Thymus (tissue), 11 donors: ENCODE measurements at regions not wholly inside any gene's neighbourhood (a gene's known extent, or its start where the extent isn't known, plus 50 kb on each side); places are given as distances from the start of the nearest gene placed in this dataset.

Source experiments
- DNase-seq, 9 donors: peaks; one replicate each; pipeline ENCODE4 v3.0.0-alpha.2; 2013; ENCODE audit warnings: low spot score in 9 of 9, low read depth in 6 of 9, missing footprints in 1 of 9
- H3K27ac ChIP-seq, 2 donors: one replicate each; pipeline ENCODE4 v1.5.1; 2013; ENCODE audit warnings: control low read depth in 1 of 2, low read depth in 1 of 2, low read length in 1 of 2, mild to moderate bottlenecking in 1 of 2, moderate library complexity in 1 of 2
- H3K27me3 ChIP-seq, 2 donors: one replicate each; pipeline ENCODE4 v1.5.1; 2013; ENCODE audit warnings: low read length in 1 of 2; ENCODE audit not compliant: control insufficient read depth in 2 of 2, insufficient read depth in 1 of 2
- H3K36me3 ChIP-seq, 2 donors: one replicate each; pipeline ENCODE4 v1.5.1; 2013; ENCODE audit warnings: low read length in 1 of 2, mild to moderate bottlenecking in 1 of 2, moderate library complexity in 1 of 2; ENCODE audit not compliant: control insufficient read depth in 2 of 2, insufficient read depth in 2 of 2
- H3K4me1 ChIP-seq, 2 donors: one replicate each; pipeline ENCODE4 v1.5.1; 2013; ENCODE audit warnings: low read length in 2 of 2; ENCODE audit not compliant: control insufficient read depth in 2 of 2, insufficient read depth in 2 of 2
- H3K4me3 ChIP-seq, 2 donors: one replicate each; pipeline ENCODE4 v1.5.1; 2013; ENCODE audit warnings: low read length in 2 of 2, control low read depth in 1 of 2, mild to moderate bottlenecking in 1 of 2
- H3K9me3 ChIP-seq, 2 donors: one replicate each; pipeline ENCODE4 v1.5.1; 2013; ENCODE audit warnings: low read length in 1 of 2, mild to moderate bottlenecking in 1 of 2; ENCODE audit not compliant: control insufficient read depth in 2 of 2, insufficient read depth in 1 of 2
- WGBS: extraction: QIAGEN DNeasy Blood & Tissue Kit; methylation state at CpG from one replicate; pipeline ENCODE4 v1.1.7; 2013; 5-methylcytosine and 5-hydroxymethylcytosine counted together
- donor health status: healthy.

- H3K27me3 ChIP-seq, result peaks cover 0 to 14% of the 10 kb centered on the region in 2 donors
- H3K36me3 ChIP-seq, result no peaks in the 10 kb centered on the region
- no peaks in the 10 kb centered on the region for H3K9me3 ChIP-seq
- no peak overlapping the region for H3K27ac ChIP-seq
- H3K4me3 ChIP-seq, result no peak overlapping the region
- no peak for DNase-seq
- no peaks in the 10 kb centered on the region for H3K4me1 ChIP-seq
- WGBS, result 90% methylated on average over 5 of the region's 5 CpGs
These were observed 72.6 kb downstream of the TENT5C start for GRCh38 chr1:117678246-117678977.

GRCh38 chr1:117679299-117679698 is 73.5 kb downstream of the TENT5C start:
- Histone ChIP-seq H3K9me3 (no peaks in the 10 kb centered on the region), H3K27ac (no peak overlapping the region), H3K36me3 (no peaks in the 10 kb centered on the region), H3K4me1 (no peaks in the 10 kb centered on the region), H3K27me3 (peaks cover 0 to 10% of the 10 kb centered on the region in 2 donors), H3K4me3 (no peak overlapping the region)
- WGBS, result 93% methylated on average over 3 of the region's 3 CpGs
- DNase-seq, result no peak

GRCh38 chr1:117679868-117680267 is 74.0 kb downstream of the TENT5C start:
- peaks cover 0 to 6% of the 10 kb centered on the region in 2 donors for H3K27me3 ChIP-seq
- H3K27ac ChIP-seq, result no peak overlapping the region
- no peaks in the 10 kb centered on the region for H3K4me1 ChIP-seq
- H3K4me3 ChIP-seq, result no peak overlapping the region
- no peak for DNase-seq
- H3K9me3 ChIP-seq, result no peaks in the 10 kb centered on the region
- H3K36me3 ChIP-seq, result no peaks in the 10 kb centered on the region
- 81% methylated on average over 4 of the region's 4 CpGs for WGBS

- 97% methylated on average over 9 of the region's 9 CpGs for WGBS
- H3K27me3 ChIP-seq, result peaks cover 0 to 5% of the 10 kb centered on the region in 2 donors
- H3K4me3 ChIP-seq, result no peak overlapping the region
- DNase-seq, result no peak
- H3K27ac ChIP-seq, result no peak overlapping the region
- H3K4me1 ChIP-seq, result no peaks in the 10 kb centered on the region
- no peaks in the 10 kb centered on the region for H3K9me3 ChIP-seq
- no peaks in the 10 kb centered on the region for H3K36me3 ChIP-seq
These were observed 74.6 kb downstream of the TENT5C start for GRCh38 chr1:117680316-117681002.

GRCh38 chr1:117681093-117681900 is 75.4 kb downstream of the TENT5C start:
- no peaks in the 10 kb centered on the region for H3K36me3 ChIP-seq
- DNase-seq, result no peak
- no peaks in the 10 kb centered on the region for H3K9me3 ChIP-seq
- WGBS, result 82% methylated on average over 9 of the region's 9 CpGs
- peaks cover 0 to 2% of the 10 kb centered on the region in 2 donors for H3K27me3 ChIP-seq
- no peak overlapping the region for H3K4me3 ChIP-seq
- H3K4me1 ChIP-seq, result no peaks in the 10 kb centered on the region
- H3K27ac ChIP-seq, result no peak overlapping the region

- Histone ChIP-seq H3K4me1 (no peaks in the 10 kb centered on the region), H3K27ac (no peak overlapping the region), H3K27me3 (peaks cover 0 to 2% of the 10 kb centered on the region in 2 donors), H3K4me3 (no peak overlapping the region), H3K9me3 (no peaks in the 10 kb centered on the region), H3K36me3 (no peaks in the 10 kb centered on the region)
- WGBS, result 95% methylated on average over 3 of the region's 3 CpGs
- DNase-seq, result no peak
These were observed 76.0 kb downstream of the TENT5C start for GRCh38 chr1:117681901-117682250.

GRCh38 chr1:117682372-117682771 is 76.5 kb downstream of the TENT5C start:
- WGBS, result 84% methylated on average over 4 of the region's 4 CpGs
- no peak for DNase-seq
- H3K4me3 ChIP-seq, result no peak overlapping the region

GRCh38 chr1:117683571-117684285 is 77.9 kb downstream of the TENT5C start:
- Histone ChIP-seq H3K36me3 (no peaks in the 10 kb centered on the region), H3K4me1 (no peaks in the 10 kb centered on the region), H3K9me3 (no peaks in the 10 kb centered on the region), H3K27ac (no peak overlapping the region), H3K4me3 (no peak overlapping the region), H3K27me3 (peaks cover 0 to 7% of the 10 kb centered on the region in 2 donors)
- no peak for DNase-seq
- WGBS, result 92% methylated on average over 6 of the region's 6 CpGs

More at GRCh38 chr1:117682372-117682771, 76.5 kb downstream of the TENT5C start:
- Histone ChIP-seq H3K4me1 (no peaks in the 10 kb centered on the region), H3K36me3 (no peaks in the 10 kb centered on the region), H3K27me3 (peaks cover 0 to 5% of the 10 kb centered on the region in 2 donors), H3K27ac (no peak overlapping the region), H3K9me3 (no peaks in the 10 kb centered on the region)
